Gastroesophageal sphincter (tissue), 4 donors: ENCODE measurements at regions not wholly inside any gene's neighbourhood (a gene's known extent, or its start where the extent isn't known, plus 50 kb on each side); places are given as distances from the start of the nearest gene placed in this dataset.

Experiments used
- ATAC-seq: fragments of 150-250 bp; one replicate; pipeline ENCODE4 v1.9.1; 2016; ENCODE audit warnings: mild to moderate bottlenecking, moderate library complexity
- H3K27ac ChIP-seq, 4 donors: fragments of 200-600 bp; sonication (generic) in 3 of 4; 1 replicate in 3 of 4; 2 replicates in 1 of 4; pipeline ENCODE4 v1.5.1; 2016 to 2019
- H3K27me3 ChIP-seq: fragments of 200-600 bp; sonication (generic); one replicate; pipeline ENCODE4 v1.5.1; 2019
- H3K36me3 ChIP-seq, 2 donors: fragments of 200-600 bp; sonication (generic); one replicate each; pipeline ENCODE4 v1.5.1; 2019; ENCODE audit warnings: control low read depth in 1 of 2
- H3K4me1 ChIP-seq, 3 donors: fragments of 200-600 bp; sonication (generic); 1 replicate in 2 of 3; 2 replicates in 1 of 3; pipeline ENCODE4 v1.5.1; 2016 to 2019; ENCODE audit warnings: control low read depth in 2 of 3
- H3K4me3 ChIP-seq, 2 donors: fragments of 200-600 bp; sonication (generic); one replicate each; pipeline ENCODE4 v1.5.1; 2019; ENCODE audit warnings: mild to moderate bottlenecking in 1 of 2, moderate library complexity in 1 of 2
- H3K9me3 ChIP-seq, 3 donors: fragments of 200-600 bp; sonication (generic); one replicate each; pipeline ENCODE4 v1.5.1; 2017 to 2019; ENCODE audit warnings: control low read depth in 2 of 3
- EP300 ChIP-seq: sonication (generic); formaldehyde crosslinking; IDR thresholded peaks from one replicate; pipeline ENCODE4 v1.6.1; 2017; ENCODE audit warnings: antibody characterized with exemption, mild to moderate bottlenecking
- POLR2A ChIP-seq, 2 donors: fragments of 450-650 bp; IDR thresholded peaks; one replicate each; pipeline ENCODE4 v1.6.1; 2017; ENCODE audit warnings: antibody characterized with exemption in 2 of 2, mild to moderate bottlenecking in 2 of 2, moderate library complexity in 1 of 2
- POLR2AphosphoS5 ChIP-seq: sonication (generic); formaldehyde crosslinking; IDR thresholded peaks from one replicate; pipeline ENCODE4 v1.6.1; 2017; ENCODE audit warnings: antibody characterized with exemption
- WGBS, 2 donors: methylation state at CpG; one replicate each; pipeline ENCODE4 v1.1.5; 2018; ENCODE audit warnings: low coverage in 1 of 2; 5-methylcytosine and 5-hydroxymethylcytosine counted together
- TF ChIP-seq, protein P1 (sequence below), 4 experiments: fragments of 200-600 bp in 2 of 4; fragments of 450-650 bp in 2 of 4; sonication (generic) in 1 of 4; IDR thresholded peaks; one replicate each; pipeline ENCODE4 v1.5.1; 2017 to 2019; ENCODE audit warnings: antibody characterized with exemption in 4 of 4, mild to moderate bottlenecking in 2 of 4, moderate library complexity in 2 of 4

DNA sequence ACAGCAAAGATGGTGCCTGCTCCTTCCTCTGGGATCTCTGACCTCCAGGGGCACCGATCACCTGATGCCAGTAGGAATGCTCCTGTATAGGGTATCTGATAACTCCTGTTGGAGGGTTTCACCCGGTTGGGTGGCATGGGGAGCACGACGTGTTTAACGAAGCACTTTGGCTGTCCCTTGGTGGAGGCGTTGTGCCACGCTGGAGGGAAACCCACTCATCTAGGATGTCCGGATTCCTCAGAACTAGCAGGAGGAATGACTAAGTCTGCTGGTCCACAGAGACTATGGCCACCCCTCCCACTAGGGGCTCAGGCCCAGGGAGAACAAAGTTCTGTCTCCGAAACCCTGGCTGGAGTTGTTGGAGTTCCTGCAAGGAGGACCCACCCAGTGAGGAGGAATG, 1624.4 kb downstream of the GRIK2 start:
- Histone ChIP-seq H3K36me3 (no peaks in the 10 kb centered on the region), H3K4me3 (no peak overlapping the region), H3K27ac (no peak overlapping the region), H3K27me3 (no peaks in the 10 kb centered on the region), H3K9me3 (peaks cover 0 to 6% (median 0%) of the 10 kb centered on the region in 3 donors), H3K4me1 (no peaks in the 10 kb centered on the region)
- 93 to 100% methylated on average over 1 to 2 of the region's 9 CpGs for WGBS, 2 donors
- ATAC-seq: no peak
- TF ChIP-seq EP300 (no peak), POLR2A (IDR thresholded peaks at IDR 0.05) (no peak), POLR2AphosphoS5 (no peak)
- TF ChIP-seq, protein P1, sequence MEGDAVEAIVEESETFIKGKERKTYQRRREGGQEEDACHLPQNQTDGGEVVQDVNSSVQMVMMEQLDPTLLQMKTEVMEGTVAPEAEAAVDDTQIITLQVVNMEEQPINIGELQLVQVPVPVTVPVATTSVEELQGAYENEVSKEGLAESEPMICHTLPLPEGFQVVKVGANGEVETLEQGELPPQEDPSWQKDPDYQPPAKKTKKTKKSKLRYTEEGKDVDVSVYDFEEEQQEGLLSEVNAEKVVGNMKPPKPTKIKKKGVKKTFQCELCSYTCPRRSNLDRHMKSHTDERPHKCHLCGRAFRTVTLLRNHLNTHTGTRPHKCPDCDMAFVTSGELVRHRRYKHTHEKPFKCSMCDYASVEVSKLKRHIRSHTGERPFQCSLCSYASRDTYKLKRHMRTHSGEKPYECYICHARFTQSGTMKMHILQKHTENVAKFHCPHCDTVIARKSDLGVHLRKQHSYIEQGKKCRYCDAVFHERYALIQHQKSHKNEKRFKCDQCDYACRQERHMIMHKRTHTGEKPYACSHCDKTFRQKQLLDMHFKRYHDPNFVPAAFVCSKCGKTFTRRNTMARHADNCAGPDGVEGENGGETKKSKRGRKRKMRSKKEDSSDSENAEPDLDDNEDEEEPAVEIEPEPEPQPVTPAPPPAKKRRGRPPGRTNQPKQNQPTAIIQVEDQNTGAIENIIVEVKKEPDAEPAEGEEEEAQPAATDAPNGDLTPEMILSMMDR (IDR thresholded peaks at IDR 0.05): no peak

GRCh38 chr6:103011605-103012004, 1618.1 kb downstream of the GRIK2 start:
- Histone ChIP-seq H3K27ac (no peak overlapping the region), H3K4me3 (no peak overlapping the region), H3K4me1 (no peaks in the 10 kb centered on the region), H3K9me3 (peaks cover 0 to 5% (median 0%) of the 10 kb centered on the region in 3 donors), H3K36me3 (no peaks in the 10 kb centered on the region), H3K27me3 (no peaks in the 10 kb centered on the region)
- ATAC-seq: no peak
- TF ChIP-seq EP300 (no peak), POLR2AphosphoS5 (no peak), POLR2A (IDR thresholded peaks at IDR 0.05) (no peak)
- TF ChIP-seq, protein P1 (IDR thresholded peaks at IDR 0.05): no peak
- 10 to 43% methylated on average over 2 of the region's 2 CpGs for WGBS, 2 donors

- H3K4me1 ChIP-seq: no peaks in the 10 kb centered on the region
- no peaks in the 10 kb centered on the region for H3K27me3 ChIP-seq
- H3K4me3 ChIP-seq: no peak overlapping the region
- TF ChIP-seq POLR2AphosphoS5 (no peak), POLR2A (IDR thresholded peaks at IDR 0.05) (no peak), EP300 (no peak)
- TF ChIP-seq, protein P1 (IDR thresholded peaks at IDR 0.05): no peak
- ATAC-seq: no peak
- 66 to 73% methylated on average over 2 to 3 of the region's 3 CpGs for WGBS, 2 donors
- no peaks in the 10 kb centered on the region for H3K9me3 ChIP-seq
- H3K36me3 ChIP-seq: no peaks in the 10 kb centered on the region
- H3K27ac ChIP-seq: no peak overlapping the region
These were observed 1608.8 kb downstream of the GRIK2 start for GRCh38 chr6:103002282-103002681.

DNA sequence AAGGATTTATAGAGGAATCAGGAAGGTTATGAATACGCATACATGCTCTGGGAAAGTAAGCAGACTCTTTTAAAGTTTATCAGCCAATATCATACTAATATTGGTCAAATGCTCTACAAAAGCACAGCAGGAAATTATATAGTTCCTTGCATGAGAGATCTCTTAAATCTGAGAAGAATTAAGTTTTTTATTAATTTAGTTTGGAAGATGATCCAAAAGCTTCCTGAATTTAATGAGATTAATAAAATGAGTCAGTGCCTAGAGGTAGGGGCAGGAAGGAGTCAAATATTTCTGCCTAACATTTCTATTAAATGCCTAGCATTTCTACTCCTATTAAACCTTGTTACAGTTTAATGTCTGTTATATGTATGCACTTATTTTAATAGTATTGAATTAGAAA, 1608.2 kb downstream of the GRIK2 start:
- Histone ChIP-seq H3K36me3 (no peaks in the 10 kb centered on the region), H3K4me3 (no peak overlapping the region), H3K27ac (no peak overlapping the region), H3K4me1 (no peaks in the 10 kb centered on the region), H3K27me3 (no peaks in the 10 kb centered on the region), H3K9me3 (no peaks in the 10 kb centered on the region)
- no peak for ATAC-seq
- 84 to 100% methylated on average over 1 of the region's 1 CpG for WGBS, 2 donors
- TF ChIP-seq POLR2AphosphoS5: no peak
- TF ChIP-seq EP300: no peak
- TF ChIP-seq POLR2A (IDR thresholded peaks at IDR 0.05): no peak

GRCh38 chr6:103000688-103001087, 1607.2 kb downstream of the GRIK2 start:
- no peaks in the 10 kb centered on the region for H3K36me3 ChIP-seq
- no peak for ATAC-seq
- TF ChIP-seq, protein P1 (IDR thresholded peaks at IDR 0.05): no peak
- TF ChIP-seq EP300 (no peak), POLR2AphosphoS5 (no peak), POLR2A (IDR thresholded peaks at IDR 0.05) (no peak)
- H3K9me3 ChIP-seq: no peaks in the 10 kb centered on the region
- H3K4me1 ChIP-seq: no peaks in the 10 kb centered on the region
- WGBS, 2 donors: 46 to 58% methylated on average over 8 of the region's 8 CpGs
- no peak overlapping the region for H3K27ac ChIP-seq
- no peak overlapping the region for H3K4me3 ChIP-seq
- H3K27me3 ChIP-seq: no peaks in the 10 kb centered on the region
